SK-N-SH treated with all-trans-retinoic acid at 6 μM for 48 hours (cell line): ENCODE measurements at regions not wholly inside any gene's neighbourhood (a gene's known extent, or its start where the extent isn't known, plus 50 kb on each side); places are given as distances from the start of the nearest gene placed in this dataset.

Experiments used
- GLIS3 ChIP-seq: fragments of 250-450 bp; sonication (Bioruptor Pico); IDR thresholded peaks from 2 replicates; pipeline ENCODE4 v1.5.0; 2020; ENCODE audit warnings: mild to moderate bottlenecking, moderate library complexity
- PPARA ChIP-seq: fragments of 250-450 bp; sonication (Bioruptor Pico); IDR thresholded peaks from 2 replicates; pipeline ENCODE4 v1.5.0; 2020; ENCODE audit warnings: mild to moderate bottlenecking, borderline replicate concordance
- RARB ChIP-seq: fragments of 250-450 bp; sonication (Bioruptor Pico); IDR thresholded peaks from 2 replicates; pipeline ENCODE4 v1.8.0; 2021; ENCODE audit warnings: mild to moderate bottlenecking, moderate library complexity
- SNAI2 ChIP-seq: fragments of 250-450 bp; sonication (Bioruptor Pico); IDR thresholded peaks from 2 replicates; pipeline ENCODE4 v1.5.0; 2020; ENCODE audit warnings: mild to moderate bottlenecking, moderate library complexity
- TF ChIP-seq, protein P1 (sequence below): fragments of 250-450 bp; sonication (Bioruptor Pico); IDR thresholded peaks from 2 replicates; pipeline ENCODE4 v1.5.0; 2020; ENCODE audit warnings: mild to moderate bottlenecking, moderate library complexity

DNA sequence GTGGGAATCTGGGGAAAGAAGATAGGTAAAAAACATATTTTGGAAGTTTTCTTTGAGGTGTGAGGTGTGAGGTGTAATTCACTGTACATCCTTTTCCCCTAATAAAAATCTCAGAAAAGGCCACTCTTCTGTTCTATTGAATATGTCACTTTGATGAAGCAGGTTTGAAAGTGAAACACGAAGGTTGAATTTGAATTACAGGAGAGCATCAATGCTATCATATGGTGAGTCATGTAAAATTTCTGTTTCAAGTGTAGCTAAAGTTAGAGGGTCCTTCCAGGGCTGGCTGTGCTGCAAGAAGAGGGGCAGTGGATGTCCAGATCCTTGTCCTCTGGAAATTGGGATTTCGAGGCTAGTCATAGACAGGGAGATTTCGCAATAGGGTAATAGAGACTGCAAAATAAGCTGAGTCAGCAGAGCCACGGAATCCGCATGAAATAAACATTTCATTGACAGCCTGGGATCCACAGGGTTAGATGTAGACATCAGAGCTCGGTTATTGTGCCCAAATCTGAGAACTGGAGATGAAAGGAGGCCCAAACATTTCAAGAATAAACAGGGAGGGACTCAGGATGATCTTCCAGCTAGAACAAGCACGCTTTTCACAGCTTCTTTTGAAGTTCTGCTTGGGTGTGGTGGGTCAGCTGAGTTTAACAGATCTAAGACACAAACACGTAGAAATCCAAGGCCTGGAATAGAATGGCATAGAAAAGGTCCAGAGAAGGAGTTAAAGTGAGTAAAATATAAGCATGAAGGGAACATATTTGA is 194.4 kb upstream of the CDKN2B start:
- TF ChIP-seq PPARA (no peak), SNAI2 (no peak), RARB (no peak), GLIS3 (no peak)
- TF ChIP-seq, protein P1, sequence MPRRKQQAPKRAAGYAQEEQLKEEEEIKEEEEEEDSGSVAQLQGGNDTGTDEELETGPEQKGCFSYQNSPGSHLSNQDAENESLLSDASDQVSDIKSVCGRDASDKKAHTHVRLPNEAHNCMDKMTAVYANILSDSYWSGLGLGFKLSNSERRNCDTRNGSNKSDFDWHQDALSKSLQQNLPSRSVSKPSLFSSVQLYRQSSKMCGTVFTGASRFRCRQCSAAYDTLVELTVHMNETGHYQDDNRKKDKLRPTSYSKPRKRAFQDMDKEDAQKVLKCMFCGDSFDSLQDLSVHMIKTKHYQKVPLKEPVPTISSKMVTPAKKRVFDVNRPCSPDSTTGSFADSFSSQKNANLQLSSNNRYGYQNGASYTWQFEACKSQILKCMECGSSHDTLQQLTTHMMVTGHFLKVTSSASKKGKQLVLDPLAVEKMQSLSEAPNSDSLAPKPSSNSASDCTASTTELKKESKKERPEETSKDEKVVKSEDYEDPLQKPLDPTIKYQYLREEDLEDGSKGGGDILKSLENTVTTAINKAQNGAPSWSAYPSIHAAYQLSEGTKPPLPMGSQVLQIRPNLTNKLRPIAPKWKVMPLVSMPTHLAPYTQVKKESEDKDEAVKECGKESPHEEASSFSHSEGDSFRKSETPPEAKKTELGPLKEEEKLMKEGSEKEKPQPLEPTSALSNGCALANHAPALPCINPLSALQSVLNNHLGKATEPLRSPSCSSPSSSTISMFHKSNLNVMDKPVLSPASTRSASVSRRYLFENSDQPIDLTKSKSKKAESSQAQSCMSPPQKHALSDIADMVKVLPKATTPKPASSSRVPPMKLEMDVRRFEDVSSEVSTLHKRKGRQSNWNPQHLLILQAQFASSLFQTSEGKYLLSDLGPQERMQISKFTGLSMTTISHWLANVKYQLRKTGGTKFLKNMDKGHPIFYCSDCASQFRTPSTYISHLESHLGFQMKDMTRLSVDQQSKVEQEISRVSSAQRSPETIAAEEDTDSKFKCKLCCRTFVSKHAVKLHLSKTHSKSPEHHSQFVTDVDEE (CRISPR knock-in tag): no peak
